ENCODE measurements at regions not wholly inside any gene's neighbourhood (a gene's known extent, or its start where the extent isn't known, plus 50 kb on each side); places are given as distances from the start of the nearest gene placed in this dataset.

DNA sequence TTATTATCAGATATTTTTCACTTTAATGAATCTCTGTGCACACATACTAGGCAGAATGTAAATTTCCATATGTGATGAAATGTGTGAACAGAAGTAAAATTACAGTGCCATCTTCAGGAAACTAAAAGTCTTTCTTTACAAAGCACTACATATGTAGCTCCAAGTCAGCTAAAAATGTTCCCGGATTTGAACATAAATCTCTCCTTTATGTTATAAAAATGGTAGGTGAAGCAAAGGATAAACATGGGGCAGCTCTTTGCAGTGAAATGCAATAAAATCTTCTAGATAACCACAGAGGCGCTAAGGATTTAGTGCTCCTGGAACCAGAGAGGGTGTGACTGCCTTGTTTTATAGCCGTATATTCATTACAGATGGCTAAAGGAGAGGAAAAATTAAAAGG lies 104.9 kb upstream of the C7orf33 start:
- FAIRE-seq, result no peak
- no peaks in the 10 kb centered on the region for H3K4me1 Mint-ChIP-seq (ENCODE audit: low read depth, unreplicated experiment)
- no peak overlapping the region for H2AFZ ChIP-seq (ENCODE audit: low read depth, low read length)

DNA sequence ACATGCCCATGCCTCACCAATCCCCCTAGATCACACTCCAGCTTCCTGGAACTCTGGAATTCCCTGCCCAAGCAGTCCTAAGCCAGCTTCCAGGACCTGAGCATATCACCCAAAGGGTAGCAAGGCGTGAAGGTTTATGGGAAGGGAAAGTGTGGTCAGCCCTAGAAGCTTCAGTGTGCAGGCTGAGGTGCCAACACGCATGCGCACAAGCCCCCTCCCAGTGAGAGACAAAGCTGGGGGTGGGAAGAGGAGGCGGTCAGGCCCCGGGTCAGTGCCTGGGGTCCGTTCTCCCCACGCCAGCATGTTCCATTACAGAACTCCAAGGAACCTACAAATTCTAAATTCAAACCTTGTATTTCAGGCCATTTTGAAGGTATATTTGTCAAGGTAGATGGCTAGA lies 103.6 kb upstream of the C7orf33 start:
- Histone ChIP-seq H3K9me3 (ENCODE audit: insufficient read depth, low read depth, low read length) (no peaks in the 10 kb centered on the region), H3K27ac (ENCODE audit: low read depth, low read length) (no peak overlapping the region), H3K27me3 (ENCODE audit: insufficient read depth, low read length) (no peaks in the 10 kb centered on the region), H4K20me1 (ENCODE audit: insufficient read depth, low read length) (no peaks in the 10 kb centered on the region), H3K4me3 (ENCODE audit: insufficient read depth, low read depth, low read length) (no peak overlapping the region), H3K36me3 (ENCODE audit: insufficient read depth, low read length) (no peaks in the 10 kb centered on the region), H2AFZ (ENCODE audit: low read depth, low read length) (no peak overlapping the region), H3K4me2 (ENCODE audit: low read length) (no peak overlapping the region), H3K79me2 (ENCODE audit: insufficient read depth, low read length) (no peaks in the 10 kb centered on the region), H3K9ac (ENCODE audit: low read length) (no peak overlapping the region), H3K4me1 (ENCODE audit: insufficient read depth, low read length) (no peaks in the 10 kb centered on the region)
- Mint-ChIP-seq H3K4me1 (ENCODE audit: low read depth, unreplicated experiment) (no peaks in the 10 kb centered on the region), H3K27ac (ENCODE audit: unreplicated experiment) (no peak overlapping the region), H3K27me3 (ENCODE audit: low read depth, unreplicated experiment) (peaks cover 14% of the 10 kb centered on the region), H3K9me3 (ENCODE audit: unreplicated experiment) (no peaks in the 10 kb centered on the region), H3K4me3 (ENCODE audit: unreplicated experiment) (no peak overlapping the region), H3K36me3 (ENCODE audit: low read depth, unreplicated experiment) (no peaks in the 10 kb centered on the region)
- FAIRE-seq (no peak), DNase-seq (ENCODE audit: low read depth) (no peak)
- no peak for TF ChIP-seq EZH2 (IDR thresholded peaks at IDR 0.05; ENCODE audit: insufficient read depth, low read length)
- TF ChIP-seq, protein P1, sequence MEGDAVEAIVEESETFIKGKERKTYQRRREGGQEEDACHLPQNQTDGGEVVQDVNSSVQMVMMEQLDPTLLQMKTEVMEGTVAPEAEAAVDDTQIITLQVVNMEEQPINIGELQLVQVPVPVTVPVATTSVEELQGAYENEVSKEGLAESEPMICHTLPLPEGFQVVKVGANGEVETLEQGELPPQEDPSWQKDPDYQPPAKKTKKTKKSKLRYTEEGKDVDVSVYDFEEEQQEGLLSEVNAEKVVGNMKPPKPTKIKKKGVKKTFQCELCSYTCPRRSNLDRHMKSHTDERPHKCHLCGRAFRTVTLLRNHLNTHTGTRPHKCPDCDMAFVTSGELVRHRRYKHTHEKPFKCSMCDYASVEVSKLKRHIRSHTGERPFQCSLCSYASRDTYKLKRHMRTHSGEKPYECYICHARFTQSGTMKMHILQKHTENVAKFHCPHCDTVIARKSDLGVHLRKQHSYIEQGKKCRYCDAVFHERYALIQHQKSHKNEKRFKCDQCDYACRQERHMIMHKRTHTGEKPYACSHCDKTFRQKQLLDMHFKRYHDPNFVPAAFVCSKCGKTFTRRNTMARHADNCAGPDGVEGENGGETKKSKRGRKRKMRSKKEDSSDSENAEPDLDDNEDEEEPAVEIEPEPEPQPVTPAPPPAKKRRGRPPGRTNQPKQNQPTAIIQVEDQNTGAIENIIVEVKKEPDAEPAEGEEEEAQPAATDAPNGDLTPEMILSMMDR (IDR thresholded peaks at IDR 0.05; ENCODE audit: insufficient read depth, low read depth, low read length), result no peak

More for the DNA sequence above, 104.9 kb upstream of the C7orf33 start:
- Mint-ChIP-seq H3K4me3 (ENCODE audit: unreplicated experiment) (no peak overlapping the region), H3K36me3 (ENCODE audit: low read depth, unreplicated experiment) (no peaks in the 10 kb centered on the region), H3K27me3 (ENCODE audit: low read depth, unreplicated experiment) (peaks cover 11% of the 10 kb centered on the region), H3K9me3 (ENCODE audit: unreplicated experiment) (no peaks in the 10 kb centered on the region), H3K27ac (ENCODE audit: unreplicated experiment) (no peak overlapping the region)
- H3K27ac ChIP-seq (ENCODE audit: low read depth, low read length), result no peak overlapping the region
- TF ChIP-seq, protein P1 (IDR thresholded peaks at IDR 0.05; ENCODE audit: insufficient read depth, low read depth, low read length), result no peak
- TF ChIP-seq EZH2 (IDR thresholded peaks at IDR 0.05; ENCODE audit: insufficient read depth, low read length), result no peak
- H3K27me3 ChIP-seq (ENCODE audit: insufficient read depth, low read length), result no peaks in the 10 kb centered on the region
- DNase-seq (ENCODE audit: low read depth), result no peak
- H3K9me3 ChIP-seq (ENCODE audit: insufficient read depth, low read depth, low read length), result no peaks in the 10 kb centered on the region
- H3K36me3 ChIP-seq (ENCODE audit: insufficient read depth, low read length), result no peaks in the 10 kb centered on the region
- H3K9ac ChIP-seq (ENCODE audit: low read length), result no peak overlapping the region
- no peaks in the 10 kb centered on the region for H3K4me1 ChIP-seq (ENCODE audit: insufficient read depth, low read length)
- H4K20me1 ChIP-seq (ENCODE audit: insufficient read depth, low read length), result no peaks in the 10 kb centered on the region
- H3K4me3 ChIP-seq (ENCODE audit: insufficient read depth, low read depth, low read length), result no peak overlapping the region
- H3K4me2 ChIP-seq (ENCODE audit: low read length), result no peak overlapping the region
- no peaks in the 10 kb centered on the region for H3K79me2 ChIP-seq (ENCODE audit: insufficient read depth, low read length)

DNA sequence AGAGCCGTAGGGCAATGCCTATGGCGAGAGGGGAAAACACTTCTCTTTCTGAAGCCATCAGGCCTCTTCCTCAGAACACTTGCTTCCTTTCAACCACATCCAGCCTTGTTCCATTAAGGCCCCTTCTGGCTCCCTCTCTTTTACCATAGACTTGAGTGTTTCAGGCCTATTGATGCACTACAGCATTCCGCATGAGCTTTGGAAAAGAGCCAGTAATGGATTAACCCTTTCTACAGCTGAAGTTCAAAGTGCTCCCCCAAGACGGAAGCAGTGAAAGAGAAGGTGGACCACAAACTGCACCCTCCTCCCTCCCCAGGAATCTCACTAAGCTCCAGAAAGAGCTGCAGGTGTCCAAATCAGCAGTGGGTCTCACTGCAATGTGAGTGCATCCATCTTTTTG lies 102.7 kb upstream of the C7orf33 start:
- TF ChIP-seq, protein P1 (IDR thresholded peaks at IDR 0.05; ENCODE audit: insufficient read depth, low read depth, low read length), result no peak
- TF ChIP-seq EZH2 (IDR thresholded peaks at IDR 0.05; ENCODE audit: insufficient read depth, low read length), result no peak
- Histone ChIP-seq H3K36me3 (ENCODE audit: insufficient read depth, low read length) (no peaks in the 10 kb centered on the region), H3K4me2 (ENCODE audit: low read length) (no peak overlapping the region), H3K9ac (ENCODE audit: low read length) (no peak overlapping the region), H3K4me3 (ENCODE audit: insufficient read depth, low read depth, low read length) (no peak overlapping the region), H3K9me3 (ENCODE audit: insufficient read depth, low read depth, low read length) (no peaks in the 10 kb centered on the region), H3K27me3 (ENCODE audit: insufficient read depth, low read length) (no peaks in the 10 kb centered on the region), H2AFZ (ENCODE audit: low read depth, low read length) (no peak overlapping the region), H3K79me2 (ENCODE audit: insufficient read depth, low read length) (no peaks in the 10 kb centered on the region), H4K20me1 (ENCODE audit: insufficient read depth, low read length) (no peaks in the 10 kb centered on the region), H3K4me1 (ENCODE audit: insufficient read depth, low read length) (no peaks in the 10 kb centered on the region), H3K27ac (ENCODE audit: low read depth, low read length) (no peak overlapping the region)
- no peaks in the 10 kb centered on the region for H3K4me1 Mint-ChIP-seq (ENCODE audit: low read depth, unreplicated experiment)
- H3K9me3 Mint-ChIP-seq (ENCODE audit: unreplicated experiment), result peaks cover 1% of the 10 kb centered on the region
- no peak for DNase-seq (ENCODE audit: low read depth)
- no peak overlapping the region for H3K4me3 Mint-ChIP-seq (ENCODE audit: unreplicated experiment)
- no peak overlapping the region for H3K27ac Mint-ChIP-seq (ENCODE audit: unreplicated experiment)
- H3K36me3 Mint-ChIP-seq (ENCODE audit: low read depth, unreplicated experiment), result peaks cover 1% of the 10 kb centered on the region
- FAIRE-seq, result no peak
- H3K27me3 Mint-ChIP-seq (ENCODE audit: low read depth, unreplicated experiment), result peaks cover 12% of the 10 kb centered on the region

All from astrocyte (in vitro differentiated cells and primary cell).